ENCODE measurements at regions not wholly inside any gene's neighbourhood (a gene's known extent, or its start where the extent isn't known, plus 50 kb on each side); places are given as distances from the start of the nearest gene placed in this dataset.

- Histone ChIP-seq H3K4me2 (ENCODE audit: low read depth, low read length) (no peak overlapping the region), H3K36me3 (replicated peaks; ENCODE audit: insufficient read depth, low read length) (no peaks in the 10 kb centered on the region), H3K9ac (ENCODE audit: low read length) (no peak overlapping the region), H3K9me2 (replicated peaks; ENCODE audit: insufficient read depth, low read length) (no peaks in the 10 kb centered on the region), H3K27ac (ENCODE audit: low read length) (no peak overlapping the region), H3K27me3 (replicated peaks; ENCODE audit: insufficient read depth, low read length) (no peaks in the 10 kb centered on the region), H2AFZ (ENCODE audit: low read length) (no peak overlapping the region), H3K4me1 (ENCODE audit: low read length) (no peaks in the 10 kb centered on the region), H3K79me2 (ENCODE audit: low read length) (no peaks in the 10 kb centered on the region), H4K20me1 (ENCODE audit: insufficient read depth, low read length) (no peaks in the 10 kb centered on the region), H3K9me3 (replicated peaks; ENCODE audit: insufficient read depth, low read length) (no peaks in the 10 kb centered on the region), H3K4me3 (ENCODE audit: low read length) (no peak overlapping the region), H3F3A (ENCODE audit: insufficient read depth, low read length) (no peaks in the 10 kb centered on the region)
- TF ChIP-seq CTCF (IDR thresholded peaks at IDR 0.05; ENCODE audit: low read length) (no peak), EZH2phosphoT487 (IDR thresholded peaks at IDR 0.05; ENCODE audit: low read length) (no peak), EZH2 (optimal IDR thresholded peaks at IDR 0.05; ENCODE audit: low read depth, low read length) (no peak)
- no peak for DNase-seq
These were observed 269.7 kb upstream of the THRB start for GRCh38 chr3:24764236-24764915.

- DNase-seq: no peak
- no peak overlapping the region for H3K4me2 ChIP-seq (ENCODE audit: low read depth, low read length)
- TF ChIP-seq CTCF (IDR thresholded peaks at IDR 0.05; ENCODE audit: low read length) (no peak), EZH2phosphoT487 (IDR thresholded peaks at IDR 0.05; ENCODE audit: low read length) (no peak), EZH2 (optimal IDR thresholded peaks at IDR 0.05; ENCODE audit: low read depth, low read length) (no peak)
- H3K4me1 ChIP-seq (ENCODE audit: low read length): no peaks in the 10 kb centered on the region
- H3K9ac ChIP-seq (ENCODE audit: low read length): no peak overlapping the region
- no peaks in the 10 kb centered on the region for H3K27me3 ChIP-seq (replicated peaks; ENCODE audit: insufficient read depth, low read length)
- no peak overlapping the region for H3K4me3 ChIP-seq (ENCODE audit: low read length)
- no peaks in the 10 kb centered on the region for H4K20me1 ChIP-seq (ENCODE audit: insufficient read depth, low read length)
- no peaks in the 10 kb centered on the region for H3K36me3 ChIP-seq (replicated peaks; ENCODE audit: insufficient read depth, low read length)
- H3K9me2 ChIP-seq (replicated peaks; ENCODE audit: insufficient read depth, low read length): no peaks in the 10 kb centered on the region
- H3K79me2 ChIP-seq (ENCODE audit: low read length): no peaks in the 10 kb centered on the region
- no peaks in the 10 kb centered on the region for H3F3A ChIP-seq (ENCODE audit: insufficient read depth, low read length)
- H3K9me3 ChIP-seq (replicated peaks; ENCODE audit: insufficient read depth, low read length): no peaks in the 10 kb centered on the region
- H3K27ac ChIP-seq (ENCODE audit: low read length): no peak overlapping the region
- H2AFZ ChIP-seq (ENCODE audit: low read length): no peak overlapping the region
These were observed 270.7 kb upstream of the THRB start for GRCh38 chr3:24765399-24765798.

DNA sequence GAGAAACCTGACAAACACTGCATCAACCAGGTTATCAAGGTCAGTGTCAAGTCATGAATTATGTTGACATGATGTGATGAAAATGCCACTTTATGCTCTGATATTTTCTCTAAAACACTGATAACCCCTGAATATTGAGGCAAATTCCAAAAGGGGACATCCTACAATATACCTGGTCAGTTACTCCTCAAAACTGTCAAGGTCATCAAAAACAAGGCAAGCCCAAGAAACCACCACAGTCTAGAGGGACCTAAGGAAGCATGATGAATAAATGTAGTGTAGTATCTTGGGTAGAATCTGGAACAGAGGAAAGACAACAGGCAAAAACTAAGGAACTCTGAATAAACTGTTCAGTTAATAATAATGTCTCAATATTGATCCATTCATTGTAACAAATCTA is 275.3 kb upstream of the THRB start:
- H2AFZ ChIP-seq (ENCODE audit: low read length): no peak overlapping the region
- no peaks in the 10 kb centered on the region for H3F3A ChIP-seq (ENCODE audit: insufficient read depth, low read length)
- no peak overlapping the region for H3K4me2 ChIP-seq (ENCODE audit: low read depth, low read length)
- no peaks in the 10 kb centered on the region for H3K79me2 ChIP-seq (ENCODE audit: low read length)
- no peaks in the 10 kb centered on the region for H3K4me1 ChIP-seq (ENCODE audit: low read length)
- no peak overlapping the region for H3K9ac ChIP-seq (ENCODE audit: low read length)
- H3K9me2 ChIP-seq (replicated peaks; ENCODE audit: insufficient read depth, low read length): no peaks in the 10 kb centered on the region
- no peak for TF ChIP-seq CTCF (IDR thresholded peaks at IDR 0.05; ENCODE audit: low read length)
- TF ChIP-seq EZH2phosphoT487 (IDR thresholded peaks at IDR 0.05; ENCODE audit: low read length): no peak
- TF ChIP-seq EZH2 (optimal IDR thresholded peaks at IDR 0.05; ENCODE audit: low read depth, low read length): no peak
- DNase-seq: no peak
- H3K9me3 ChIP-seq (replicated peaks; ENCODE audit: insufficient read depth, low read length): no peaks in the 10 kb centered on the region
- no peak overlapping the region for H3K27ac ChIP-seq (ENCODE audit: low read length)
- no peak overlapping the region for H3K4me3 ChIP-seq (ENCODE audit: low read length)
- H3K27me3 ChIP-seq (replicated peaks; ENCODE audit: insufficient read depth, low read length): no peaks in the 10 kb centered on the region
- no peaks in the 10 kb centered on the region for H4K20me1 ChIP-seq (ENCODE audit: insufficient read depth, low read length)
- no peaks in the 10 kb centered on the region for H3K36me3 ChIP-seq (replicated peaks; ENCODE audit: insufficient read depth, low read length)
